Activated CD8-positive, alpha-beta memory T cell treated with anti-CD3 and anti-CD28 coated beads, Interleukin-2, amount 10 ng/mL, durations not matched to agents 7 days and 5 days (primary cell): ENCODE measurements at regions not wholly inside any gene's neighbourhood (a gene's known extent, or its start where the extent isn't known, plus 50 kb on each side); places are given as distances from the start of the nearest gene placed in this dataset.

Experiments used
- ATAC-seq: fragments of 150-1000 bp; cut with Tn5 transposase; one replicate; pipeline ENCODE4 v1.10.0; 2021; ENCODE audit warnings: moderate library complexity
- CTCF ChIA-PET: fragments of 350-600 bp; sonication (Branson Sonifier 250); formaldehyde crosslinking; loops from one replicate; lab custom pipeline; 2021; ENCODE audit warnings: antibody characterized with exemption; lab: Charles Lee
- DNase-seq: peaks from one replicate; pipeline ENCODE4 v3.0.0-alpha.2; 2020
- H3K27ac Mint-ChIP-seq: one replicate; pipeline ENCODE4 v1.8.0; 2021; ENCODE audit warnings: mild to moderate bottlenecking, mixed read lengths
- H3K27me3 Mint-ChIP-seq: one replicate; pipeline ENCODE4 v1.8.0; 2021; ENCODE audit warnings: mixed read lengths
- H3K36me3 Mint-ChIP-seq: one replicate; pipeline ENCODE4 v1.8.0; 2021; ENCODE audit warnings: mild to moderate bottlenecking, mixed read lengths
- H3K4me1 Mint-ChIP-seq: one replicate; pipeline ENCODE4 v1.8.0; 2021; ENCODE audit warnings: mixed read lengths
- H3K4me3 Mint-ChIP-seq: one replicate; pipeline ENCODE4 v1.8.0; 2021; ENCODE audit warnings: mild to moderate bottlenecking, moderate library complexity, mixed read lengths
- H3K9me3 Mint-ChIP-seq: one replicate; pipeline ENCODE4 v1.8.0; 2022; ENCODE audit warnings: low read depth, mixed read lengths

DNA sequence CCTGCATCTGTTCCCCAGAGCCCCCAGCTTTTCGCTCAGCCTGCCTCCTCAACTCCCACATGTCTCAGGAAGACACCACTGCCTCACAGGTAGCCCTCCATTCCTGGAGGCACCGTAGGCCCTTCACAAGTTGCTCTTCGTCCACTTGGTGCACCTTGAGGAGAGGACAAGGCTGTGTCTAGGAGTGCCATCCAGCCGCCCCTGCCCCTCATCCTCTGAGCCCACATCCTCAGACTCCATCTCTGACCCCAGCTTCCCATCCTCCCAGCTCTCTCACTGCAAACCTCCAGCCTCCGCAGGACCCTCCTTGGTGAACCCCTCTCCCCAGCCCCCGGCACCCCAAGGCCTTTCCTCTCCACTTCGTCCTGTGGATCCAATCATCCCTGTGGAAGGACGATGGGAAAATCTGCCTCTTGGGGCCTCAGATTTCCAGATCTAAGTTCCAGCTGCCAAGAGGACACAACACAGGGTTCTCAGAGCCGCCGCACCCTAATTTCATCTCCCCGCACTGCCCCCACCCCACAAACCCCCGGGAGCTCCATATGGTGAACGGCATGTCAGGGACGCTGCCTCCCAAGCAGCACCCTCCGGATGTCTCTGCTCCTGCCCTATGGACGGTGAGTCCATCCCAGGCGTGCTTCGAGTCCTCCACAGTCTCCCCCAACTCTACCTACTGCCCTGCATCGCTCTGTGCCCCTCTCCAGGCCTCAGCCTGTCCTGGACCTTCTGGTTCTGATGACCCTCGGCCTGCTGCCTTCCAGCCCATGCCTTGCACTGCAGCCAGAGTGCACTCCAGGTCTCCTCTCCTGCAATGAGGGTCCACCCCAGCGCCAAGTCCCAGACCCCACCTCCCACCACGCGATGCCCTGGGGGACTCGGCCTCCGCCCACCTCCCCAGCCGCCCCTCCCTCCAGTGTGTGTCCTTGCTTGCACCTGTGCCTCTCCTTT, 314.1 kb upstream of the DIO3 start:
- CTCF ChIA-PET = no interaction called here
- Mint-ChIP-seq H3K4me3 (no peak overlapping the region), H3K27ac (no peak overlapping the region), H3K36me3 (no peaks in the 10 kb centered on the region), H3K27me3 (no peaks in the 10 kb centered on the region), H3K4me1 (peaks cover 10% of the 10 kb centered on the region), H3K9me3 (no peaks in the 10 kb centered on the region)
- ATAC-seq (no peak), DNase-seq (peak; percentile 21)

GRCh38 chr14:101247842-101248725, 313.2 kb upstream of the DIO3 start:
- Mint-ChIP-seq H3K36me3 (no peaks in the 10 kb centered on the region), H3K27ac (no peak overlapping the region), H3K27me3 (no peaks in the 10 kb centered on the region), H3K4me1 (peaks cover 17% of the 10 kb centered on the region), H3K4me3 (no peak overlapping the region), H3K9me3 (no peaks in the 10 kb centered on the region)
- CTCF ChIA-PET = no interaction called here
- ATAC-seq (no peak), DNase-seq (peak; percentile 16)

DNA sequence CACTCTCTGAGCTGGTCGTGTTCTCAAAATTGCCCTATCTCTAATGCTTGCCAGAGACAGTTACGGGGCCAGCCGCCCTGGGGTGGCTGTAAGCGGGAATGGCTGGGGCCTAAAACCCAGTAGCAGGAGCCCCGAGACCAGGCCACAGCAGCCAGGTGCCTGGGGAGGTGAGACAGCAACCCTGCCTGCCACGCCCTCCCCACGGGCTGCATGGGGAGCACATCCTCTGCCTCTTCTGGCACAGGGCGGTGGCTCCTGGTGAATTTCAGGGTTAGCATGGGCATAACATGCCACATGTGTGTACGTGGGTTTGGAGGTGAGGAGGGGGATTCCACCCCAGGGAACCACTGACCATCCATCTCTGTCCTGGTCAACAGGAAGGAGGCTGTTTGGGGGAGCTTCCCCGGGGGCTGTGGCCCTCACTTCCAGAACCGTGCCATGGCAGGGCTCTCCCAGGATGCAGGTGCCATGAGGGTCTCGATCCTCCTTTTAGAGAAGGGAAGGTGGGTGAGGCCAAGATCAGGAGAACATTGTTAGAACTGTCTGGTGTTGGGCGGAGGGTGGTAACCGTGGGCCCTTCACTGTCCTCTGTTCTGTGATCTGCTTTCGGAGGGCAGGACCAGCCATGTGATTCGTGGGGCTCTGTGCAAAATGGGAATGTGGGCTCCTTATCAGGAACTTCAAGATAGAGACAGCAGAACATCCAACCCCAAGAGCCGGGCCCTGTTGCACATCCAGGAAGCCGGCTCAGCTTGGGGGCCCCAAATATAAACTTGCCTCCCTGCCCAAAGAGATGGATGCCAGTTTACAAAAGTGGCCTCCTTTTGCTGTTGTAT, 312.2 kb upstream of the DIO3 start:
- H3K27ac Mint-ChIP-seq = no peak overlapping the region
- DNase-seq (peak; percentile 23), ATAC-seq (no peak)
- CTCF ChIA-PET = no interaction called here
- H3K4me1 Mint-ChIP-seq = peaks cover 17% of the 10 kb centered on the region
- no peaks in the 10 kb centered on the region for H3K9me3 Mint-ChIP-seq
- H3K36me3 Mint-ChIP-seq = no peaks in the 10 kb centered on the region
- no peak overlapping the region for H3K4me3 Mint-ChIP-seq
- no peaks in the 10 kb centered on the region for H3K27me3 Mint-ChIP-seq

GRCh38 chr14:101249676-101250036, 311.6 kb upstream of the DIO3 start:
- Mint-ChIP-seq H3K9me3 (no peaks in the 10 kb centered on the region), H3K27me3 (no peaks in the 10 kb centered on the region), H3K4me1 (peaks cover 17% of the 10 kb centered on the region), H3K36me3 (no peaks in the 10 kb centered on the region), H3K4me3 (no peak overlapping the region), H3K27ac (no peak overlapping the region)
- CTCF ChIA-PET = no interaction called here
- peak; percentile 25 for DNase-seq
- ATAC-seq = no peak

DNA sequence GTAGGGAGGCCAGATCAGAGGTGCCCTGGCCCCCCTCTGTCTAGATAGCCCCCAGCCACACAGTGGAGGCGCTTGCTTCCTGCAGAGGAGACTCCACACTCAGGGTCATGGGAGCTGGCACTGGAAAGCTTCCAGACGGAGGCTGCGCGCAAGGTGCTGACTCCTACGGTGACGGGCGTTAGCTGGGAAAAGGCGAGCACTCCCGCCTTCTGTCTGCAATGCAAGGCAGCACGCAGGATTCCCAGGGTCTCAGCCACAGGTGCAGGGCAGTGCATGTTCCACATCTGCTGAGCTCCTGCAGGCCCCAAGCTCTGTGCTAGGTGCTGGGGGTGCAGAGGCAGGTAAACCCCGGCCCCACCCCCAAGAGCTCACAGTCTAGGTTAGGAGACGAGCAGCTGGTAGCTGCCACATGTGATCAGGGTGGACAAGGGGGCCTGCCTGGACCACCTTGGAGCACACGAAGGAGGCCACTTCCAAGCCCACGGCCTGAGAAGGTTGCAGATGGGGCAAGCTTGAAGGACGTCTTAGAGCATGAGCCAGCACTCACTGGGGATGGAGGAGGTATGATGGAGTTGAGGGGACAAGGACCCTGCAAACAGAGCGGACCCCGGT, 310.9 kb upstream of the DIO3 start:
- Mint-ChIP-seq H3K9me3 (no peaks in the 10 kb centered on the region), H3K27me3 (no peaks in the 10 kb centered on the region), H3K4me1 (peaks cover 17% of the 10 kb centered on the region), H3K27ac (no peak overlapping the region), H3K4me3 (no peak overlapping the region), H3K36me3 (no peaks in the 10 kb centered on the region)
- ATAC-seq = no peak
- CTCF ChIA-PET = interaction anchor here (1.2 kb wide), 1 partner anchor 368 kb away, joined by 3 read pairs; no protein-coding TSS in a partner anchor
- DNase-seq = peak; percentile 35

- no peak overlapping the region for H3K4me3 Mint-ChIP-seq
- H3K27ac Mint-ChIP-seq = peak overlapping the region; percentile 20
- peaks cover 17% of the 10 kb centered on the region for H3K4me1 Mint-ChIP-seq
- CTCF ChIA-PET = interaction anchor here (1.2 kb wide), 1 partner anchor 367 kb away, joined by 3 read pairs; no protein-coding TSS in a partner anchor
- no peak for ATAC-seq
- DNase-seq = peak; percentile 11
- no peaks in the 10 kb centered on the region for H3K36me3 Mint-ChIP-seq
- H3K9me3 Mint-ChIP-seq = no peaks in the 10 kb centered on the region
- no peaks in the 10 kb centered on the region for H3K27me3 Mint-ChIP-seq
These were observed 310.1 kb upstream of the DIO3 start for GRCh38 chr14:101250948-101251811.

DNA sequence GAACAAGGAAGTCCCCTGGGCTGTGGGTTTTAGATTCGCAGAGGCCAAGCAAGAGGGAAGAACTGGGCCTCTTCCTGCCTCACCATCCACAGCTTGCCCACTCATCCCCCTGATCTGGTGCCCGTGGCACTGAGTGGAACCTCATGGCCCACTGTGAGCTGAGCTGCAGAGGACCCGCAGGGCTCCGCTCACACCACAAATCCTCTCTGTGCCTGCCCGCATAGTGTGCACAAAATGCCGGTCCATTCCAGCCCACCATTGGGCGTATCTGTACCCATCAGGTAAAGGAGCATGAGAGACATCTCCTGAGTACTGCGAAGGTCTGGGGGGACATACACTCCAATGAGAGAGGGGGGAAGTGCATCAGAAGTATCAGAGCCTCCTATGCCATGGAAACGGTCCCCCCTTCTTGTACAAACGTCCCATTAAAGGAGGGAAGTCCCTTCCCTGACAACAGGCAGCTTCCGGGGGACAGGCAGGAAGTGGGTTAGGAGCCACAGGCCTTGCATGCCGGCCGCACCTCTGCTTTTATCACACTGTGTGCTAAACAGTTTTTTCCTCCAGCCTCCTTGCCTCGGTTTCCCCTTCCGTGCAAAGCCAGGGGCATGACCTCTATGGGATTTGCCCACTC, 309.4 kb upstream of the DIO3 start:
- ATAC-seq (no peak), DNase-seq (peak; percentile 61)
- no peak overlapping the region for H3K4me3 Mint-ChIP-seq
- CTCF ChIA-PET = no interaction called here
- peak overlapping the region; percentile 20 for H3K27ac Mint-ChIP-seq
- no peaks in the 10 kb centered on the region for H3K27me3 Mint-ChIP-seq
- H3K4me1 Mint-ChIP-seq = peaks cover 17% of the 10 kb centered on the region
- H3K36me3 Mint-ChIP-seq = no peaks in the 10 kb centered on the region
- no peaks in the 10 kb centered on the region for H3K9me3 Mint-ChIP-seq

DNA sequence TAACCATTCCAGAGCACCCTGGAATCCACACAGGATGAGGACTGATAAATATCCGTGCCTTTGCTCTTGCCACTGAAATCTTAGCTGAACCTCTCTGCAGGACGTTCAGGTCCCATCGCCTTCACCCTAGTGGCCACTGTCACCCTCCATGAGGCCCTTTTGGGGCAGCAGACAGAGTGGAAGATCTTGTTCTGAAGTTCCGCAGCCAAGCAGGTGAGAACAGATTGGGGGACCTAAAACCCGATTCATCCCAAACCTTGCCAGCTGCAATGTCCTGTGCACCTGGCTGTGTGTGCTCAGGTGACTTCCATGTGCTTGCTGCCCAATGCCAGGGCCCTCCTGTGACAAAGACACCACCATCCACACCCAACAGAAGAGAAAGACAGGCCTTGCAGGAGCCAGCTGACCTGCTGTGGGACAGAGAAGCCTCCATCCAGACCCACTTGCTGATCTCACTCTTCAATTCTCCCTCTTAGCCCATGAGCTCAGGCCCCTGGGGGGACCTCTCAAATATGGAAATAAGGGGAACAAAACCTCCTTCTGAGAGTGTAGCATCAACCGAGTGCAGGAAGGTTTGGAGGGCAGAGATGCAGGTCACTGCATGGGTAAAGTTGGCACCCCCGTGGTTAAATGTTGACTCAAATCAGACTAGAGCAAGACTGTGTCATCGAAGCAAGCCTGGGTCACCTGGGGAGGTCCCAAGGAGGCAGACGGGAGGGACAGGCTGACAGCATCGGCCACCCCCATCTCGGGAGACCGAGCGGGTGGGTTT, 308.7 kb upstream of the DIO3 start:
- Mint-ChIP-seq H3K27me3 (no peaks in the 10 kb centered on the region), H3K9me3 (no peaks in the 10 kb centered on the region), H3K27ac (no peak overlapping the region), H3K36me3 (no peaks in the 10 kb centered on the region), H3K4me1 (peaks cover 17% of the 10 kb centered on the region), H3K4me3 (no peak overlapping the region)
- DNase-seq (no peak), ATAC-seq (no peak)
- CTCF ChIA-PET = no interaction called here

GRCh38 chr14:101253948-101254347, 307.3 kb upstream of the DIO3 start:
- Mint-ChIP-seq H3K4me1 (peaks cover 17% of the 10 kb centered on the region), H3K9me3 (no peaks in the 10 kb centered on the region), H3K27ac (no peak overlapping the region), H3K36me3 (no peaks in the 10 kb centered on the region), H3K27me3 (peaks cover 3% of the 10 kb centered on the region), H3K4me3 (no peak overlapping the region)
- DNase-seq (no peak), ATAC-seq (no peak)
- CTCF ChIA-PET = no interaction called here

GRCh38 chr14:101254805-101255764, 306.2 kb upstream of the DIO3 start:
- ATAC-seq (no peak), DNase-seq (no peak)
- H3K27ac Mint-ChIP-seq = no peak overlapping the region
- H3K4me3 Mint-ChIP-seq = no peak overlapping the region
- H3K9me3 Mint-ChIP-seq = no peaks in the 10 kb centered on the region
- H3K36me3 Mint-ChIP-seq = no peaks in the 10 kb centered on the region
- peaks cover 17% of the 10 kb centered on the region for H3K4me1 Mint-ChIP-seq
- H3K27me3 Mint-ChIP-seq = peaks cover 3% of the 10 kb centered on the region
- CTCF ChIA-PET = no interaction called here
